Psoas muscle (tissue), 7 donors: ENCODE measurements at regions not wholly inside any gene's neighbourhood (a gene's known extent, or its start where the extent isn't known, plus 50 kb on each side); places are given as distances from the start of the nearest gene placed in this dataset.

Experiments used
- ATAC-seq, 4 donors: fragments of 200-7000 bp; cut with Tn5 transposase; one replicate each; pipeline ENCODE4 v1.9.1; 2020; ENCODE audit warnings: moderate library complexity in 3 of 4, mild to moderate bottlenecking in 2 of 4
- DNase-seq, 2 donors: peaks; one replicate each; pipeline ENCODE4 v3.0.0-alpha.2; 2020
- H3K27ac ChIP-seq: fragments of 200-600 bp; one replicate; pipeline ENCODE4 v1.8.0; 2022
- H3K27me3 ChIP-seq, 3 donors: fragments of 200-600 bp in 1 of 3; one replicate each; pipeline versions ENCODE4 v1.6.1 to v1.8.0; 2013 to 2022; ENCODE audit warnings: low read length in 2 of 3, mild to moderate bottlenecking in 2 of 3, moderate library complexity in 1 of 3; ENCODE audit not compliant: insufficient read depth in 3 of 3
- H3K36me3 ChIP-seq, 2 donors: fragments of 200-600 bp in 1 of 2; one replicate each; pipeline versions ENCODE4 v1.6.1 to v1.8.0; 2013 to 2022; ENCODE audit warnings: low read depth in 1 of 2, mild to moderate bottlenecking in 1 of 2, moderate library complexity in 1 of 2; ENCODE audit not compliant: insufficient read depth in 1 of 2
- H3K4me1 ChIP-seq: fragments of 200-600 bp; one replicate; pipeline ENCODE4 v1.8.0; 2022
- H3K4me3 ChIP-seq: fragments of 200-600 bp; one replicate; pipeline ENCODE4 v1.8.0; 2022; ENCODE audit warnings: mild to moderate bottlenecking
- H3K9me3 ChIP-seq: fragments of 200-600 bp; one replicate; pipeline ENCODE4 v1.8.0; 2022
- CTCF ChIP-seq: fragments of 200-600 bp; IDR thresholded peaks from one replicate; pipeline ENCODE4 v1.8.0; 2022; ENCODE audit warnings: antibody characterized with exemption
- WGBS, 3 donors: extraction: QIAGEN DNeasy Blood & Tissue Kit; methylation state at CpG; one replicate each; pipeline versions ENCODE4 v1.1.6 to v1.1.7; 2013; 5-methylcytosine and 5-hydroxymethylcytosine counted together
- intact Hi-C, 2 donors: fragments of 100-400 bp; cut with DNase I; formaldehyde crosslinking; loops; one replicate each; pipeline versions ENCODE4 v1.11.0 to v1.14.2; 2022
- donor health status: healthy with polysubstance abuse.
- donor health status: DM: no; HTN: no; CAD: no; lungs with moderate emphysema.
- donor health status: Bipolar disorder and iron deficiency.
- donor health status: healthy.
- donor health status: DM: yes; HTN: yes; CAD: no.
- donor health status: DM: no; HTN: no; CAD: no.
- donor health status: DM: yes; HTN: yes; CAD: no.

DNA sequence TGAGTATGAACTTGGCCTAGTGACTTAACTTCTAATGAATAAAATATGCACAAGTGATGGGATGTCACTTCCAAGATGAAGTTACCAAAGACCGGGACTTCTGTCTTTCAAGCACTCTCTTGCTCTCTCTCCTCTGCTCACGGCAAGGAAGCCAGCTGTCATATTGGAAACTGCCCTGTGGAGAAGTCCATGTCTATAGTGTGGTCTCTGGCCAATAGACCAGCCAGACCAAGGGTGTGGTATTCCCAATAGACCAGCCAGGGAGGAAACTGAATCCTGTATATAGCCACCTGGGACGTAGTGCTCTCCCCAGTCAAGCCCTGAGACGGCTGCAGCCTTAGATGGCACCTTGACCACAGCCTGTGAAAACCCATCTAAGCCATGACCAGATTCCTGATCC, 93.2 kb upstream of the ALX4 start:
- H3K36me3 ChIP-seq: no peaks in the 10 kb centered on the region
- no peak for TF ChIP-seq CTCF
- ATAC-seq (no peak), DNase-seq (no peak)
- H3K27ac ChIP-seq: no peak overlapping the region
- 46 to 56% (median 50%) methylated on average over 4 of the region's 4 CpGs for WGBS, 3 donors
- H3K9me3 ChIP-seq: no peaks in the 10 kb centered on the region
- H3K4me1 ChIP-seq: no peaks in the 10 kb centered on the region
- intact Hi-C loops: no loop called here
- no peak overlapping the region for H3K4me3 ChIP-seq
- H3K27me3 ChIP-seq: peaks cover 0 to 22% (median 0%) of the 10 kb centered on the region in 3 donors

DNA sequence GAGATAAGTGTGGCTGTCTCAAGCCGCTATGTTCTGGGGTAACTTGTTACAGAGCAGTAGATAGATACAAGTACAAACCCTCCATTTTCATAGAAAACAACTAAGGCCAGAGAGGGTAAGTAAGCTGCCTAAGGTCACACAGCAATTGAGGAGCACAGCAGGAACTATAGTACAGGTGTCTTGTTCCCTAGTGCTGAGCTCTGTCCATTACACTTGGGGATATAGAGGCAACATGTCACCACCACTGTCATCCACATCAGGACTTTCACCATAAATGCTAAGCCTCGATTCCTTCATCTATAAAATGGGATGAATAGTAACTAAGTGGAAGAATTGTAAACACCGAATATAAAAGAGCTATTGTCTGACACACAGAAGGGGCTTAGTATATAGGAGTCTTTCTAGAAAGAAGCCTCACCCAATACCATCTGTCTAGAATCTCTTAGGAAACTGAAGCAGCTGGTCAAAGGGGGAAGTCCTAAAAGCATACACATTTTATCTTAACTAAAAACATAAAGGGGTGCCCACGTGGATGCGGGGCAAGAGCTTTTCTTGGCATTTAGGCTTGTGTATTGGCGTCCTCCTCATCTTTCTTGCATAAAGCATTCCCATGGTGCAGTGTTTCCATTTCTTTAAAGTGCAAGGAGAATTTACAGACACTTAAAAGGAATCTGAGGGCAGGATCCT, 93.8 kb upstream of the ALX4 start:
- ATAC-seq (no peak), DNase-seq (no peak)
- no peak overlapping the region for H3K4me3 ChIP-seq
- H3K4me1 ChIP-seq: no peaks in the 10 kb centered on the region
- H3K9me3 ChIP-seq: no peaks in the 10 kb centered on the region
- no peak for TF ChIP-seq CTCF
- H3K27me3 ChIP-seq: peaks cover 0 to 17% (median 0%) of the 10 kb centered on the region in 3 donors
- WGBS, 3 donors: 51 to 54% (median 51%) methylated on average over 6 of the region's 6 CpGs
- H3K27ac ChIP-seq: no peak overlapping the region
- no peaks in the 10 kb centered on the region for H3K36me3 ChIP-seq
- intact Hi-C loops: no loop called here

GRCh38 chr11:44404301-44404700, 94.4 kb upstream of the ALX4 start:
- 36 to 53% (median 39%) methylated on average over 6 of the region's 6 CpGs for WGBS, 3 donors
- Histone ChIP-seq H3K27me3 (peaks cover 0 to 14% (median 0%) of the 10 kb centered on the region in 3 donors), H3K9me3 (no peaks in the 10 kb centered on the region), H3K4me1 (no peaks in the 10 kb centered on the region), H3K36me3 (no peaks in the 10 kb centered on the region), H3K27ac (no peak overlapping the region), H3K4me3 (no peak overlapping the region)
- TF ChIP-seq CTCF: no peak
- intact Hi-C loops: no loop called here
- no peak for DNase-seq
- ATAC-seq: no peak

GRCh38 chr11:44404736-44405395, 94.9 kb upstream of the ALX4 start:
- DNase-seq (no peak), ATAC-seq (no peak)
- H3K36me3 ChIP-seq: no peaks in the 10 kb centered on the region
- no peak overlapping the region for H3K27ac ChIP-seq
- no peak overlapping the region for H3K4me3 ChIP-seq
- peaks cover 0 to 14% (median 0%) of the 10 kb centered on the region in 3 donors for H3K27me3 ChIP-seq
- TF ChIP-seq CTCF: no peak
- 74 to 77% (median 75%) methylated on average over 10 of the region's 10 CpGs for WGBS, 3 donors
- no peaks in the 10 kb centered on the region for H3K9me3 ChIP-seq
- intact Hi-C loops: no loop called here
- H3K4me1 ChIP-seq: no peaks in the 10 kb centered on the region
